Neuron (in vitro differentiated cells): ENCODE measurements at regions not wholly inside any gene's neighbourhood (a gene's known extent, or its start where the extent isn't known, plus 50 kb on each side); places are given as distances from the start of the nearest gene placed in this dataset.

Source experiments
- H2AFZ ChIP-seq: one replicate; pipeline ENCODE4 v1.6.1; 2013; ENCODE audit warnings: low read depth, mild to moderate bottlenecking, inconsistent platforms, low read length, moderate library complexity
- H3K27me3 ChIP-seq: one replicate; pipeline ENCODE4 v1.6.1; 2013; ENCODE audit warnings: low read length; ENCODE audit not compliant: insufficient read depth
- H3K36me3 ChIP-seq: one replicate; pipeline ENCODE4 v1.6.1; 2013; ENCODE audit warnings: low read length; ENCODE audit not compliant: insufficient read depth
- H3K4me1 ChIP-seq: one replicate; pipeline ENCODE4 v1.6.1; 2013; ENCODE audit warnings: low read length; ENCODE audit not compliant: insufficient read depth
- H3K4me3 ChIP-seq: 2 replicates; pipeline ENCODE4 v1.5.1; 2013; ENCODE audit warnings: mild to moderate bottlenecking, low read length, moderate library complexity
- H3K9me3 ChIP-seq: one replicate; pipeline ENCODE4 v1.6.1; 2013; ENCODE audit warnings: low read length

- no peaks in the 10 kb centered on the region for H3K27me3 ChIP-seq
Measured at GRCh38 chr3:94179059-94179458, 116.2 kb downstream of the NSUN3 start.

GRCh38 chr3:94183551-94183950 is 120.7 kb downstream of the NSUN3 start:
- Histone ChIP-seq H3K36me3 (no peaks in the 10 kb centered on the region), H2AFZ (no peak overlapping the region), H3K4me1 (no peaks in the 10 kb centered on the region), H3K27me3 (no peaks in the 10 kb centered on the region), H3K4me3 (no peak overlapping the region), H3K9me3 (no peaks in the 10 kb centered on the region)

More at GRCh38 chr3:94179059-94179458, 116.2 kb downstream of the NSUN3 start:
- H3K9me3 ChIP-seq, result no peaks in the 10 kb centered on the region
- no peak overlapping the region for H2AFZ ChIP-seq
- H3K36me3 ChIP-seq, result no peaks in the 10 kb centered on the region
- H3K4me3 ChIP-seq, result no peak overlapping the region
- peaks cover 4% of the 10 kb centered on the region for H3K4me1 ChIP-seq

- Histone ChIP-seq H3K9me3 (no peaks in the 10 kb centered on the region), H3K27me3 (no peaks in the 10 kb centered on the region), H3K4me1 (no peaks in the 10 kb centered on the region), H2AFZ (no peak overlapping the region), H3K4me3 (no peak overlapping the region), H3K36me3 (no peaks in the 10 kb centered on the region)
Measured at GRCh38 chr3:94184781-94185180, 121.9 kb downstream of the NSUN3 start.

GRCh38 chr3:94185753-94186152 is 122.9 kb downstream of the NSUN3 start:
- no peaks in the 10 kb centered on the region for H3K9me3 ChIP-seq
- no peaks in the 10 kb centered on the region for H3K27me3 ChIP-seq
- H3K4me3 ChIP-seq, result no peak overlapping the region
- no peaks in the 10 kb centered on the region for H3K4me1 ChIP-seq
- H2AFZ ChIP-seq, result no peak overlapping the region
- no peaks in the 10 kb centered on the region for H3K36me3 ChIP-seq

- H2AFZ ChIP-seq, result no peak overlapping the region
- H3K4me3 ChIP-seq, result no peak overlapping the region
- no peaks in the 10 kb centered on the region for H3K36me3 ChIP-seq
- no peaks in the 10 kb centered on the region for H3K4me1 ChIP-seq
- no peaks in the 10 kb centered on the region for H3K27me3 ChIP-seq
- no peaks in the 10 kb centered on the region for H3K9me3 ChIP-seq
Measured at GRCh38 chr3:94187697-94188096, 124.8 kb downstream of the NSUN3 start.

- Histone ChIP-seq H3K4me1 (no peaks in the 10 kb centered on the region), H3K9me3 (no peaks in the 10 kb centered on the region), H3K36me3 (no peaks in the 10 kb centered on the region), H3K27me3 (no peaks in the 10 kb centered on the region), H3K4me3 (no peak overlapping the region), H2AFZ (no peak overlapping the region)
Measured at GRCh38 chr3:94195381-94195780, 132.5 kb downstream of the NSUN3 start.

- no peak overlapping the region for H2AFZ ChIP-seq
- H3K27me3 ChIP-seq, result no peaks in the 10 kb centered on the region
Measured at GRCh38 chr3:94206291-94206690, 143.4 kb downstream of the NSUN3 start.

GRCh38 chr3:94210256-94210655 is 147.4 kb downstream of the NSUN3 start:
- Histone ChIP-seq H3K4me1 (peaks cover 4% of the 10 kb centered on the region), H3K9me3 (no peaks in the 10 kb centered on the region), H3K27me3 (no peaks in the 10 kb centered on the region), H3K36me3 (no peaks in the 10 kb centered on the region), H2AFZ (no peak overlapping the region), H3K4me3 (no peak overlapping the region)

More at GRCh38 chr3:94206291-94206690, 143.4 kb downstream of the NSUN3 start:
- Histone ChIP-seq H3K4me3 (no peak overlapping the region), H3K9me3 (no peaks in the 10 kb centered on the region), H3K4me1 (peaks cover 4% of the 10 kb centered on the region), H3K36me3 (no peaks in the 10 kb centered on the region)

- no peaks in the 10 kb centered on the region for H3K9me3 ChIP-seq
- peaks cover 3% of the 10 kb centered on the region for H3K4me1 ChIP-seq
- no peak overlapping the region for H3K4me3 ChIP-seq
- no peaks in the 10 kb centered on the region for H3K27me3 ChIP-seq
- no peaks in the 10 kb centered on the region for H3K36me3 ChIP-seq
- H2AFZ ChIP-seq, result no peak overlapping the region
Measured at GRCh38 chr3:94217406-94217805, 154.5 kb downstream of the NSUN3 start.

- no peak overlapping the region for H2AFZ ChIP-seq
- H3K4me3 ChIP-seq, result no peak overlapping the region
- H3K9me3 ChIP-seq, result no peaks in the 10 kb centered on the region
- H3K4me1 ChIP-seq, result peaks cover 9% of the 10 kb centered on the region
- H3K27me3 ChIP-seq, result no peaks in the 10 kb centered on the region
- H3K36me3 ChIP-seq, result no peaks in the 10 kb centered on the region
Measured at GRCh38 chr3:94220426-94220825, 157.6 kb downstream of the NSUN3 start.

GRCh38 chr3:94221829-94222228 is 159.0 kb downstream of the NSUN3 start:
- H3K9me3 ChIP-seq, result no peaks in the 10 kb centered on the region
- no peak overlapping the region for H2AFZ ChIP-seq
- H3K4me1 ChIP-seq, result peaks cover 20% of the 10 kb centered on the region
- H3K4me3 ChIP-seq, result no peak overlapping the region
- H3K36me3 ChIP-seq, result no peaks in the 10 kb centered on the region
- H3K27me3 ChIP-seq, result no peaks in the 10 kb centered on the region

GRCh38 chr3:94225148-94225865 is 162.4 kb downstream of the NSUN3 start:
- H3K36me3 ChIP-seq, result no peaks in the 10 kb centered on the region
- H2AFZ ChIP-seq, result peak overlapping the region; percentile 80
- H3K4me1 ChIP-seq, result peaks cover 19% of the 10 kb centered on the region
- no peak overlapping the region for H3K4me3 ChIP-seq
- H3K27me3 ChIP-seq, result no peaks in the 10 kb centered on the region
- H3K9me3 ChIP-seq, result no peaks in the 10 kb centered on the region

GRCh38 chr3:94226078-94226477 is 163.2 kb downstream of the NSUN3 start:
- H3K4me1 ChIP-seq, result peaks cover 16% of the 10 kb centered on the region
- no peaks in the 10 kb centered on the region for H3K9me3 ChIP-seq
- H2AFZ ChIP-seq, result peak overlapping the region; percentile 80
- H3K4me3 ChIP-seq, result no peak overlapping the region
- no peaks in the 10 kb centered on the region for H3K36me3 ChIP-seq
- H3K27me3 ChIP-seq, result no peaks in the 10 kb centered on the region

GRCh38 chr3:94232921-94233320 is 170.1 kb downstream of the NSUN3 start:
- H3K4me1 ChIP-seq, result no peaks in the 10 kb centered on the region
- no peaks in the 10 kb centered on the region for H3K27me3 ChIP-seq
- no peaks in the 10 kb centered on the region for H3K36me3 ChIP-seq
- H3K9me3 ChIP-seq, result no peaks in the 10 kb centered on the region
- H3K4me3 ChIP-seq, result no peak overlapping the region
- no peak overlapping the region for H2AFZ ChIP-seq
